GM12892 (cell line): ENCODE measurements at regions not wholly inside any gene's neighbourhood (a gene's known extent, or its start where the extent isn't known, plus 50 kb on each side); places are given as distances from the start of the nearest gene placed in this dataset.

Experiments
- POLR2A ChIP-seq: IDR thresholded peaks from 2 replicates; pipeline ENCODE4 v1.6.1; 2011; ENCODE audit warnings: low read depth, low read length, control low read depth
- POLR2AphosphoS5 ChIP-seq: IDR thresholded peaks from 2 replicates; pipeline ENCODE4 v1.6.1; 2011; ENCODE audit warnings: low read depth, low read length, control low read depth

- TF ChIP-seq POLR2AphosphoS5 (no peak), POLR2A (no peak)
These were observed 574.0 kb downstream of the LRRIQ3 start for GRCh38 chr1:73623946-73624345.
